ENCODE measurements at regions not wholly inside any gene's neighbourhood (a gene's known extent, or its start where the extent isn't known, plus 50 kb on each side); places are given as distances from the start of the nearest gene placed in this dataset.

DNA sequence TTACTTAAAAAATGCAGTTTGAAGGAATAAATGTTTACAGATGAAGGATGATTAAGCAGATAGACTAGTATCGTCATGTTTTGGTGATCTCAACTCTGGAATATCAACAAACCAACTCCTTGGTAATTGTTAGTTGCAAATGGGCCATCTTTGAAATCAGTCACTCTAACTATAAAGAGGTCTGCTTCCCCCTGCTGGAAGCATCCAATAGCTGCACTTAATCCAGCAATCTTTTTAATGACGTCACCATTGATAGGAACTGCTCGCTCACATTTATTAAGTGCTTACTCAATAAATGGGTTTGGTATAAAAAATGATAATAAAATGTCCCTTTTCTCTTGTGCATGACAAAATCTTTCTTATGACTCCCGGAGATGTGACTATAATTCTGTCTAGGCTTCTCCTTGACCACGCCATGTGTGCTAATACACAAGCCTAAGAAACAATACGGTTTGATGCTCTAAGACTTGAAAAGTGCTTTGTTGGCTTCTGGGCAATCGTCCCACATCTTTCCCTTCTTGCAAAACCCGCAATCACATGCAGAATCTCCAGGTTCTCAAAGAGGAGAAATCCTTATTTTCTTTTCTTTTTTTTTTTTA lies 227.6 kb upstream of the POU1F1 start:
- Mint-ChIP-seq H3K36me3 (ENCODE audit: insufficient read depth in 1 of 3, low read depth in 3 of 3) (no peaks in the 10 kb centered on the region), H3K27me3 (ENCODE audit: low read depth) (peaks cover 2% of the 10 kb centered on the region; the same call in 1 of the 2 replicates), H3K4me1 (peaks cover 2 to 8% of the 10 kb centered on the region in 2 experiments), H3K4me3 (no peak overlapping the region), H3K9me3 (peaks cover 0 to 3% of the 10 kb centered on the region in 2 experiments; a peak in 2 of 5 replicates), H3K27ac (no peak overlapping the region)
- H2BK20ac ChIP-seq (ENCODE audit: low read depth, low read length, poor library complexity, severe bottlenecking) = no peak overlapping the region
- no peak overlapping the region for H3K18ac ChIP-seq (ENCODE audit: insufficient read length, low read depth, low read length)
- no peak overlapping the region for H4K91ac ChIP-seq (ENCODE audit: insufficient read length, low read depth, low read length)
- H2AFZ ChIP-seq (ENCODE audit: low read length) = no peak overlapping the region
- no peak overlapping the region for H4K8ac ChIP-seq (replicated peaks; ENCODE audit: insufficient read length, low read depth, low read length)
- no peak overlapping the region for H2BK15ac ChIP-seq (ENCODE audit: low read depth, low read length)
- no peak overlapping the region for H4K5ac ChIP-seq (ENCODE audit: insufficient read length, low read depth, low read length)
- DNase-seq = peak; percentile 26
- no peak overlapping the region for H2BK12ac ChIP-seq (ENCODE audit: insufficient read length, low read depth, low read length)
- H3K27me3 ChIP-seq (ENCODE audit: insufficient read depth, low read length) = no peaks in the 10 kb centered on the region
- H3K9ac ChIP-seq (ENCODE audit: extremely low read depth, insufficient read length, low read length) = no peak overlapping the region
- no CpG with 5 or more reads among the region's 8 CpGs for WGBS (ENCODE audit: extremely low coverage, insufficient read length, low lambda C conversion rate)
- H3K4me2 ChIP-seq (ENCODE audit: insufficient read depth, insufficient read length, low read length) = no peak overlapping the region
- H3K23ac ChIP-seq (ENCODE audit: insufficient read length, low read depth, low read length) = no peak overlapping the region
- H3K79me1 ChIP-seq (ENCODE audit: insufficient read depth, low read depth, low read length, poor library complexity, severe bottlenecking) = no peaks in the 10 kb centered on the region
- no peaks in the 10 kb centered on the region for H3K9me3 ChIP-seq (ENCODE audit: control insufficient read depth, low read depth, low read length)
- TF ChIP-seq, protein P1, sequence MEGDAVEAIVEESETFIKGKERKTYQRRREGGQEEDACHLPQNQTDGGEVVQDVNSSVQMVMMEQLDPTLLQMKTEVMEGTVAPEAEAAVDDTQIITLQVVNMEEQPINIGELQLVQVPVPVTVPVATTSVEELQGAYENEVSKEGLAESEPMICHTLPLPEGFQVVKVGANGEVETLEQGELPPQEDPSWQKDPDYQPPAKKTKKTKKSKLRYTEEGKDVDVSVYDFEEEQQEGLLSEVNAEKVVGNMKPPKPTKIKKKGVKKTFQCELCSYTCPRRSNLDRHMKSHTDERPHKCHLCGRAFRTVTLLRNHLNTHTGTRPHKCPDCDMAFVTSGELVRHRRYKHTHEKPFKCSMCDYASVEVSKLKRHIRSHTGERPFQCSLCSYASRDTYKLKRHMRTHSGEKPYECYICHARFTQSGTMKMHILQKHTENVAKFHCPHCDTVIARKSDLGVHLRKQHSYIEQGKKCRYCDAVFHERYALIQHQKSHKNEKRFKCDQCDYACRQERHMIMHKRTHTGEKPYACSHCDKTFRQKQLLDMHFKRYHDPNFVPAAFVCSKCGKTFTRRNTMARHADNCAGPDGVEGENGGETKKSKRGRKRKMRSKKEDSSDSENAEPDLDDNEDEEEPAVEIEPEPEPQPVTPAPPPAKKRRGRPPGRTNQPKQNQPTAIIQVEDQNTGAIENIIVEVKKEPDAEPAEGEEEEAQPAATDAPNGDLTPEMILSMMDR (conservative IDR thresholded peaks at IDR 0.05) = peak; percentile 84
- H3K4me1 ChIP-seq (ENCODE audit: insufficient read depth, low read length) = no peaks in the 10 kb centered on the region
- H2BK5ac ChIP-seq (ENCODE audit: insufficient read length, low read length) = no peak overlapping the region
- no peaks in the 10 kb centered on the region for H4K20me1 ChIP-seq (ENCODE audit: control insufficient read depth, insufficient read depth, insufficient read length)
- no peak overlapping the region for H3K56ac ChIP-seq (ENCODE audit: insufficient read length, low read depth, low read length)
- no peak overlapping the region for H3T11ph ChIP-seq (ENCODE audit: low read length)
- no peaks in the 10 kb centered on the region for H3K23me2 ChIP-seq (ENCODE audit: insufficient read length, low read depth, low read length, poor library complexity, severe bottlenecking)
- H2AK5ac ChIP-seq (ENCODE audit: insufficient read length, low read length) = no peak overlapping the region
- H3K27ac ChIP-seq (ENCODE audit: insufficient read length, low read depth, low read length) = no peak overlapping the region
- H3K14ac ChIP-seq (ENCODE audit: insufficient read depth, low read length) = no peak overlapping the region
- H2BK120ac ChIP-seq (ENCODE audit: low read depth, low read length, poor library complexity, severe bottlenecking) = no peak overlapping the region
- no peaks in the 10 kb centered on the region for H3K79me2 ChIP-seq (ENCODE audit: insufficient read depth, low read length)
- no peak overlapping the region for H3K4ac ChIP-seq (ENCODE audit: low read depth, low read length)

All from H9 (cell line).